GM12875 (cell line): ENCODE measurements at regions not wholly inside any gene's neighbourhood (a gene's known extent, or its start where the extent isn't known, plus 50 kb on each side); places are given as distances from the start of the nearest gene placed in this dataset.
A peak's percentile ranks its signal among the peaks of the same experiment; 100 is the strongest.

Experiments
- H3K4me3 ChIP-seq: one replicate; pipeline ENCODE4 v1.5.1; 2011; ENCODE audit warnings: low read depth, low read length, control low read depth
- TF ChIP-seq, protein P1 (sequence below): IDR thresholded peaks from 2 replicates; pipeline ENCODE4 v1.5.1; 2011; ENCODE audit warnings: low read depth, mild to moderate bottlenecking, control low read depth, inconsistent platforms, low read length, moderate library complexity, borderline replicate concordance; ENCODE audit not compliant: insufficient read depth

DNA sequence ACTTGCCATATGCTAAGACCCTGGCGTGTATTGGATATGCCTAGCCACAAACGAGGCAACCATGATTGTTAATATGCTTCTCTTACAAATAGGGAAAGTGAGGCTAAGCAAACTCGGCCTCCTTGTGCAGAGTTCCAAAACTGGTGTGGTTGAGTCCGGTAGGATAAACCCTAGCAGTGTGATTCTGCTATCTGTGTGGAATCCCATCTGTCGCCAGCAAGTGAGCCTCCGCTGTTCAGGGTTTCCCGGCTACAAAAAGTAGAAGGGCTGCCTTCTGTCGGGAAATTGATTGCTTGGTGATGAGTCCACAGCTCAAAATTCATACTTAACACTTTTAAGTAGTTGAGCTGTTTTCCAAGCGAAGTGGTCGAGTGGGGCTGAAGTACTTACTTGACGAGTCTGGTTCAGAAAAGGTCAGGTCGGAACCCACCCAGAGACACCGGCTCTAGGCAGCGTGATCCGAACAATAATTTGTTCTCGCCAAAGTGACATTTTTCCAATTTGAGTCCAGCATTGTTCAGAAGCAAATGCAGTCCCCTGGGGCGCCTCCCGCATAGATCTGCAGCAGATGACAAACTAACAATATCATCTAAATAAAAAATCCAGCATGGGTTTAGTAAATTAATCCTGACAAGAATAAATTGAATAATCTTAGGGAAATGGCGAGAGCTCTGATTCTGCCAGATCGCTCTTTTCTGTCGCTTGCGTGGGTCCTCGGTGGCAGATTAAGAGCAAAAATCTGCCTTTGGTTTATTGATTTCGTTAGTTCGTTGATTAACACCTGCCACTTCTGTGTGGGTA lies 686.7 kb upstream of the RBFOX1 start:
- TF ChIP-seq, protein P1, sequence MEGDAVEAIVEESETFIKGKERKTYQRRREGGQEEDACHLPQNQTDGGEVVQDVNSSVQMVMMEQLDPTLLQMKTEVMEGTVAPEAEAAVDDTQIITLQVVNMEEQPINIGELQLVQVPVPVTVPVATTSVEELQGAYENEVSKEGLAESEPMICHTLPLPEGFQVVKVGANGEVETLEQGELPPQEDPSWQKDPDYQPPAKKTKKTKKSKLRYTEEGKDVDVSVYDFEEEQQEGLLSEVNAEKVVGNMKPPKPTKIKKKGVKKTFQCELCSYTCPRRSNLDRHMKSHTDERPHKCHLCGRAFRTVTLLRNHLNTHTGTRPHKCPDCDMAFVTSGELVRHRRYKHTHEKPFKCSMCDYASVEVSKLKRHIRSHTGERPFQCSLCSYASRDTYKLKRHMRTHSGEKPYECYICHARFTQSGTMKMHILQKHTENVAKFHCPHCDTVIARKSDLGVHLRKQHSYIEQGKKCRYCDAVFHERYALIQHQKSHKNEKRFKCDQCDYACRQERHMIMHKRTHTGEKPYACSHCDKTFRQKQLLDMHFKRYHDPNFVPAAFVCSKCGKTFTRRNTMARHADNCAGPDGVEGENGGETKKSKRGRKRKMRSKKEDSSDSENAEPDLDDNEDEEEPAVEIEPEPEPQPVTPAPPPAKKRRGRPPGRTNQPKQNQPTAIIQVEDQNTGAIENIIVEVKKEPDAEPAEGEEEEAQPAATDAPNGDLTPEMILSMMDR, result no peak
- no peak overlapping the region for H3K4me3 ChIP-seq

DNA sequence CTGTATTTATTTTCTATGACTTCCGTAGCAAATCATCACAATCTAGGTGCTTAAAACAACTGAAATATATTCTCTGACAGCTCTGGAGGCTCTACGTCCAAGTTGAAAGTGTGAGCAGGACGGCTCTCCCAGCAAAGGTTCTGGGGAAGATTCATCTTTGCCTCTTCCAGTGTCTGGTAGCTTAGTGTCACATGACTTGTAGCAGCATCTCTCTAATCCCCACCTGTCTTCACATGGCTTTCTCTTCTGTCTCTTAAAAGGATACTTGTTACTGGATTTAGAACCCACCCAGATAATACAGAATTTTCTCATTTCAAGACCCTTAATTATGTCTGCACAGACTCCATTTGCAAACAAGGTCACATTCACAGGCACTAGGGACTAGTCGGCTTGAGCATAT lies 687.7 kb upstream of the RBFOX1 start:
- TF ChIP-seq, protein P1, result no peak

DNA sequence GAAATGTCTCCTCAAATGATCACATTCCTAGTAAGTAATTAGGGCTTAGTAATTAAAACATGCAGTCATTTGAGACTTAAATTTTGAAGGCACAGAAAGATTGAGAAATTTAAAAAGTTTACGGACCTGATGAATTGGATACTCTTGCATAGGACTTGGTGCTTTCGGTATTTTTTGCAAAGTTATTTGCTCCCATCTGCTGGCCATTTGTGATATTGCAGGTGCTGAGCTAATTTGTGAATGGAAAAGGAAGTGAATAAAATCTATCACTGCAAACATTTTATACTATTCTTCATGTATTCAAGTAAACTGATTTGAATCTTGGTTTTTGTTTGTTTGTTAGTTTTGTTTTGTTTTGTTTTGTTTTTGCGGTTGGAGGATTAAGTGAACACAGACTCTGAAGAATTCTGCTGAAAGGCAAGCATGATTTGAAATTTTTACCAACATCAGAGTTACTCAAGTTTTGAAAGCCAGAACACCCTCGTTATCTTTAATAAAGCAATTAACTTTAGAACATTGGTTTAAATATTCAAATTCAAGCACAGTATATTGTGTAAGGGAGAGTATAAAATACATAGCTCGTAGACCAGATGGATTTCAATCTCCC lies 689.5 kb upstream of the RBFOX1 start:
- no peak overlapping the region for H3K4me3 ChIP-seq

More for the DNA sequence above, 687.7 kb upstream of the RBFOX1 start:
- H3K4me3 ChIP-seq, result no peak overlapping the region

DNA sequence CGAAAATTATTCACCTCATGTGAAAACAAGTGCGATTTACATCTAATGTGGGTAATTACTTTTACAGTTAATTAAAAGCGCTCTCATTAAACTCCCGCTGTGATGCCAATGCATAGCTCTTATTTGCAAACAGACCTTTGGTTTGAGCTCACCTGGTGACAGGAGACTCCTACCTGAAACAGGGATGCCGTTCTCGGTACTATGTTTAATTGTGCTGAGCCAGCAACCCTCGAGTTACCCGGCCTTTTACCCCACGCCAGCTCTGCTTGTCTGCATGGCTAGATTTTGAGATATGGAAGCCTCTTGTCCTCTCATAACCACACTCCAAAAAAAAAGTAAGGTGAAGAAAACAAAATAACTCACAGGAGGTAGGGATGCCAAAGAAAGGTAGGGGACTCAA lies 690.4 kb upstream of the RBFOX1 start:
- TF ChIP-seq, protein P1, result no peak
- no peak overlapping the region for H3K4me3 ChIP-seq

More for the DNA sequence above, 689.5 kb upstream of the RBFOX1 start:
- TF ChIP-seq, protein P1, result peak; percentile 53; the same call in 1 of the 2 replicates

DNA sequence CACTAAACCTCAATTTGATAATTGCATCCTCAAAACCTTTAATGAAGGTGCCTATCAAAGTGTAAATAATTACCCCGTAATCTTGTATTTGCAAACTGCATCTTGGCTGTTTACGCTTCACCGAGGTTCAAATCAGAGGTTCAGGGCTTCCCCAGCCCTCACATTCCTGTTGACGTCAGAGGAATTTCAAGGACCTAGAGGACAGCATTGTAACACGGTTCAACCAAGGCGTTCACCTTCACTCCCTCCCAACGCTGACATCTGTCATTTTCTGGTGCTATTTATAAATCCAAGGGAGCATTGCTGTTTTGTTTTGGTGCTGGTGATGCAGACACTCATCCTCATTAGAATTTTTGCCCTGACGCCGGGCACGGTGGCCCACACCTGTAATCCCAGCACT lies 691.6 kb upstream of the RBFOX1 start:
- TF ChIP-seq, protein P1, result no peak
- H3K4me3 ChIP-seq, result no peak overlapping the region

DNA sequence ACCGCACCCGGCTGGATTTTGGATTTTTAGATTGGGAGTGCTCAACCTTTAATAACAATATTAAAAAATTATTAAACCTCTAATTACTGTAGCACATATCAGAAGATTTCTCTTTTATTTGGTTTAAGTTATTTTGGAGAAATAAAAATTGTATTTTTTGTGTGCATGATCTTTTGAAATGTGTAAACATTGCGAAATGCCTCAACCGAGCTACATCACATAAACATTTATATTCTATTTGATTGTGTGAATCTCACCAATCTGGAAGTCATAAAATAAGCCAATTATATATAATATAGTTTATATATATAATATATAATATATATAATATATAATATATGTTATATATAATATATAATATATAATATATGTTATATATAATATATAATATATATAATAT lies 696.2 kb upstream of the RBFOX1 start:
- TF ChIP-seq, protein P1, result no peak

DNA sequence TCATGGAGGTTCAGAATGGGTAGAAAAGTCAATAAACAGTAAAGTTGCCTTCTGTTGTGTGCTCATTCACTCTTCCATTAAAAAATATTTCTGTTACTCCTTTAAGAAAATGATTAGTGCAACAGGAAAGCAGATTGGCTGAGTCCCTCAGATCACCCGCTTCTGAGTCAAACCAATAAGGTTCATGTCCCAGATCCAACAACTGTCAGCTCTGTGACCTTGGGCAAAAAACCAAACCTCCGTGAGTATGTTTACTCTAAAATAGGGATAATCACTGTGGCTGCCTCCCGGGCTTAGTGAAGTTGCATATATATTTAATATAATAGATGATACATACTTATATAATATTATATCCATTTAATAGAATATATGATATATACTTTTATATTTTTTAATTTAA lies 698.5 kb upstream of the RBFOX1 start:
- H3K4me3 ChIP-seq, result no peak overlapping the region
- TF ChIP-seq, protein P1, result no peak

More for the DNA sequence above, 696.2 kb upstream of the RBFOX1 start:
- no peak overlapping the region for H3K4me3 ChIP-seq
